GM10248 (cell line): ENCODE measurements at regions not wholly inside any gene's neighbourhood (a gene's known extent, or its start where the extent isn't known, plus 50 kb on each side); places are given as distances from the start of the nearest gene placed in this dataset.

Source experiments
- CTCF ChIA-PET: fragments of 300-600 bp; sonication (Branson Sonifier 250); formaldehyde crosslinking; extraction: SDS; loops from one replicate; lab custom pipeline; 2021; ENCODE audit warnings: antibody characterized with exemption; lab: Yijun Ruan, JAX
- POLR2A ChIA-PET: fragments of 350-650 bp; sonication (Branson Sonifier 250); formaldehyde crosslinking; extraction: SDS; loops from one replicate; lab custom pipeline; 2020; ENCODE audit warnings: antibody characterized with exemption; lab: Yijun Ruan, JAX
- DNase-seq: peaks from one replicate; pipeline ENCODE4 v3.0.0; 2012; ENCODE audit errors: extremely low spot score
- TF ChIP-seq, protein P1 (sequence below): IDR thresholded peaks from 2 replicates; pipeline ENCODE4 v1.5.1; 2012; ENCODE audit warnings: mild to moderate bottlenecking, low read depth; ENCODE audit errors: extremely low read depth, missing control alignments, control extremely low read depth

DNA sequence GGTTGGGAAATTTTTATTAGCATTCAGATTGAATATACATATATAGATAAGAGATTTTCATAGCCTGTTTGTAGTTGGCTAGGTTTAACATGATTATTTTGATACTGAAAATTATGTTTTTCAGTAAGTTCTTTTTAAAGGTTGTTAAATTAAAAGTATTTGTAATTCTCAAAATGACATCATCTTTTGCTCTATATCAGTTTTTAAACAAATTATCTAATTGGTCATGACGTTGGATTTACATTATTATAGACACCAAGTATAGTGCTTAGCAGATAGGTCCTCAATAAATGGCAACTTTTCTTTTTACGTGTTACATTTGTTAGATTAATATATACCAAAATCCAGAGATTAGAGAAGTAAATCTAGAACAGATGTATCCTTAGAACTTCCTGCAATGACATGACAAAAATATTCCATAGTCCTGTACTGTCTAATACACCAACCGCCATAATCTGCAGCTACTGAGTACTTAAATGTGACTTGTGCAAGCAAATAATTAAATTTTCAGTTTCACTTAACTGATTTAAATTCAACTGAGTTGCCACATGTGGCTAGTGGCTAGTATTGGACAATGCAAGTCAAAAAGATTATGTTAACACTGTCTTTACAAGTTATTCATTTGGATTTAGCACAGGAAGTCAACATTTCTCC lies 1613.1 kb upstream of the TENM3 start:
- DNase-seq = no peak
- TF ChIP-seq, protein P1, sequence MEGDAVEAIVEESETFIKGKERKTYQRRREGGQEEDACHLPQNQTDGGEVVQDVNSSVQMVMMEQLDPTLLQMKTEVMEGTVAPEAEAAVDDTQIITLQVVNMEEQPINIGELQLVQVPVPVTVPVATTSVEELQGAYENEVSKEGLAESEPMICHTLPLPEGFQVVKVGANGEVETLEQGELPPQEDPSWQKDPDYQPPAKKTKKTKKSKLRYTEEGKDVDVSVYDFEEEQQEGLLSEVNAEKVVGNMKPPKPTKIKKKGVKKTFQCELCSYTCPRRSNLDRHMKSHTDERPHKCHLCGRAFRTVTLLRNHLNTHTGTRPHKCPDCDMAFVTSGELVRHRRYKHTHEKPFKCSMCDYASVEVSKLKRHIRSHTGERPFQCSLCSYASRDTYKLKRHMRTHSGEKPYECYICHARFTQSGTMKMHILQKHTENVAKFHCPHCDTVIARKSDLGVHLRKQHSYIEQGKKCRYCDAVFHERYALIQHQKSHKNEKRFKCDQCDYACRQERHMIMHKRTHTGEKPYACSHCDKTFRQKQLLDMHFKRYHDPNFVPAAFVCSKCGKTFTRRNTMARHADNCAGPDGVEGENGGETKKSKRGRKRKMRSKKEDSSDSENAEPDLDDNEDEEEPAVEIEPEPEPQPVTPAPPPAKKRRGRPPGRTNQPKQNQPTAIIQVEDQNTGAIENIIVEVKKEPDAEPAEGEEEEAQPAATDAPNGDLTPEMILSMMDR = no peak
- ChIA-PET POLR2A (no interaction called here), CTCF (no interaction called here)

DNA sequence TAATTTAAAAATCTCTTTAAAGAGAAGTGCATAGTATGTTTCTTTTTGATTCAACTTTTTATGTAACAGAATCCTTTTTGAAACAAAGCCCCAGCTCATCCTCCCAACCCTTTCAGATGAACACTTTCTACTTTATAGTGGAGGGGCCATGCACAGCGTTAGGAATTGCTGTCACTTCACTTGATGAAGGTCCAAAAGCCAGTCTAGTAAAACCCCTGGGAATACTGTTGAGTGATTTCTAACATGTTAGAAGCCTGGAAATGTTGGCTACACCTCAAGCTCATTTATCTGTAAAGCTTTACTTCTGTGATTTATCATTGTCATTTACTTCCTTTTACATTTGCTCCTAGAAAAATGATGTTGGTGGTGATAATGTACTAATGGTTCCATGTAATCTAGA lies 1608.9 kb upstream of the TENM3 start:
- ChIA-PET CTCF (no interaction called here), POLR2A (no interaction called here)
- DNase-seq = no peak
- TF ChIP-seq, protein P1 = no peak

DNA sequence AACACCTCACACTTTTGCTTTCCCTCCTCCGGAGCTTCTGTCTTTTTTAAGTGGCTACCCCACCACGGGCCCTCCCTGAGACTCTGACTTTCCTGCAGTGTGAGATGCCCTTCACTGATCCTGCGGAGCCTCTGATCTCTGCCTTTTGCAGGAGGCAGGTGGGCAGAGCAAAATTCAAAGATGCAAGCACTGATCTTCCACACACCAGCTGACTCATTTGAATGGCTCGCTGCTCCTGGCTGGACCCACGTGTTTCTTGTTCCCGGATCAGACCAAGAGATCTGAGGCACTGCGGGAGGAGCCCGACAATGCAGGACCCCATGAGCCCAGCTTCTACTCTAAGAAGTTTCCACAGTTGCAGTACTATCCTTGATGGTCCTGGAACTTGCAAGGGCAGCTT lies 1607.9 kb upstream of the TENM3 start:
- TF ChIP-seq, protein P1 = no peak
- POLR2A ChIA-PET = no interaction called here
- no peak for DNase-seq
- CTCF ChIA-PET = no interaction called here

DNA sequence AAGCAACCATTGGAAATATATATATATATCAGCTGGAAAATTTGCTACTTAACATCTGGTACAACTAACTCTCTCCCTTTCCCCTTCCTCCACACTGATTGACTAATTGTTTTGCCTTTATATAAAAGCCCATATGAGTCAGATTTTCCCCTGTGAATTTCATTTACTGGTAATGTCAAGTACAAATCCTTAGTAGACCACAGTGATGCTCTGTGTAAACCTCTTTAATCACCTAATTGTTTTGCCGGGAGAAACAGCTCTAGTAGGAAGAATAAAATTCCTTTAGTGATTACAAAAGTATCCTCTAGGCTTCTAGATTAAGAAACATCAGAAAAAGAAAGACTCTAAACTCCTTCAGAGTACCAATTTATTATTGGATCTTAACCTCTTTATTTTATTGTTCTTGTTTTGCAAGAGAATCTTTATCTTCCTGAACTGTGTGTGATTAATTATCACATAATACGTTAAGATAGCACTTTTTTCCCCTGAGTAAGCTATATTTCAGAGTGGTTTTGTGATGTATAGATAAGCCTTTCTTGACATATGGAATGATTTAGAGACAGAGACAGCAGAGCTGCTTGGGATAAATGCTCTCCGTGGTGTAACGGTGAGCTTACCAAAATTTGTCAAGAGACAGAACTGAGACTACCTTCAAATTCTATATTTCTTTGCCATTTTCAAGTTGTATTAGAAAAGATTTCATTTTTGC lies 1606.4 kb upstream of the TENM3 start:
- ChIA-PET CTCF (interaction anchor here (0.7 to 1.3 kb wide), 3 partner anchors 27 to 695 kb away, joined by 3 read pairs; no protein-coding TSS in a partner anchor), POLR2A (no interaction called here)
- TF ChIP-seq, protein P1 = no peak
- no peak for DNase-seq

DNA sequence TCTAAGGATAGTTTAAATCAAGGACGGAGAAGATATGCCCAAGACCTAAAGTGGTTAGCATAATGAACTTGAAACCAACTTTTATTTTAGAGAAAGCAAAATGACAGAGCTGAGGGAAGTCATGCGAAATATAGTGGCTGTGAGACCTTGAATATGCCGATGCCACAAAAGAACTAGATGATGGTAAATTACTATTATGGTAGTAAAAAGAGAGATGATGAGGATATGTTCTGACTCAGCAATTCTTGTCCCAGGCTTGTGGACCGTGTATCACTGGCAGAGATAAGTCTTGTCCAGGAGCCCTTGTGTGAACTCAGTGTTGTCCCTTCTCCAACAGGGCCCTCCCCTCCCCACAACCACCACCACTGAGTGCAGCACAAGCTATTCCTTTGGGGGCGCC lies 1605.6 kb upstream of the TENM3 start:
- DNase-seq = no peak
- TF ChIP-seq, protein P1 = no peak
- CTCF ChIA-PET = interaction anchor here (1.0 to 1.3 kb wide), 3 partner anchors 26 to 696 kb away, joined by 3 to 4 read pairs (median 3); no protein-coding TSS in a partner anchor
- POLR2A ChIA-PET = no interaction called here

DNA sequence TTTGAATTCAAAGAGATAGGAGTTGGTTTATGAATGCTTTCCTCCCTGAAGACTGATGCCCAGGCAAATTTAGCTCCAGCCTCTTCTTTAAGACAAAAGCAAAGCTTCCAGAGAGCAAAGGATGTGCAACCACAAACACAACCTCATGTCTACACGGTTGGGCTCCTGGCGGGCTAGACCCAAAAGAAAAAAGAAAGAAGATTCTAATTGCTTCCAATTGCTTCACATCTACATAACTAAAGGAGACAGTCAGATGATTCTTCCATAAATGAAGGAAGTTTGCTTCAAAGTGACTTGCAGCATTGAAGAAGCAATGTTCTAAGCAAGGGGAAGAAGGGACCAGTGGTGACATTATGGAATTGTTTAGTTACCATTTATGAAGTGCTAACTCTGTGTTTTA lies 1603.0 kb upstream of the TENM3 start:
- TF ChIP-seq, protein P1 = no peak
- ChIA-PET POLR2A (no interaction called here), CTCF (no interaction called here)
- DNase-seq = no peak
